ENCODE measurements at regions not wholly inside any gene's neighbourhood (a gene's known extent, or its start where the extent isn't known, plus 50 kb on each side); places are given as distances from the start of the nearest gene placed in this dataset.

- H3K4me1 ChIP-seq = no peaks in the 10 kb centered on the region
- H3K27ac ChIP-seq = no peak overlapping the region
- no peak for DNase-seq
- TF ChIP-seq, protein P1, sequence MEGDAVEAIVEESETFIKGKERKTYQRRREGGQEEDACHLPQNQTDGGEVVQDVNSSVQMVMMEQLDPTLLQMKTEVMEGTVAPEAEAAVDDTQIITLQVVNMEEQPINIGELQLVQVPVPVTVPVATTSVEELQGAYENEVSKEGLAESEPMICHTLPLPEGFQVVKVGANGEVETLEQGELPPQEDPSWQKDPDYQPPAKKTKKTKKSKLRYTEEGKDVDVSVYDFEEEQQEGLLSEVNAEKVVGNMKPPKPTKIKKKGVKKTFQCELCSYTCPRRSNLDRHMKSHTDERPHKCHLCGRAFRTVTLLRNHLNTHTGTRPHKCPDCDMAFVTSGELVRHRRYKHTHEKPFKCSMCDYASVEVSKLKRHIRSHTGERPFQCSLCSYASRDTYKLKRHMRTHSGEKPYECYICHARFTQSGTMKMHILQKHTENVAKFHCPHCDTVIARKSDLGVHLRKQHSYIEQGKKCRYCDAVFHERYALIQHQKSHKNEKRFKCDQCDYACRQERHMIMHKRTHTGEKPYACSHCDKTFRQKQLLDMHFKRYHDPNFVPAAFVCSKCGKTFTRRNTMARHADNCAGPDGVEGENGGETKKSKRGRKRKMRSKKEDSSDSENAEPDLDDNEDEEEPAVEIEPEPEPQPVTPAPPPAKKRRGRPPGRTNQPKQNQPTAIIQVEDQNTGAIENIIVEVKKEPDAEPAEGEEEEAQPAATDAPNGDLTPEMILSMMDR (IDR thresholded peaks at IDR 0.05) = no peak
- no peaks in the 10 kb centered on the region for H3K9me3 ChIP-seq
- H3K27me3 ChIP-seq = peaks cover 0 to 36% (median 10%) of the 10 kb centered on the region in 7 donors
- no peak for ATAC-seq
- 73 to 82% methylated on average over 9 of the region's 9 CpGs for WGBS, 2 donors
- no peak overlapping the region for H3K4me3 ChIP-seq
- H3K36me3 ChIP-seq = no peaks in the 10 kb centered on the region
- intact Hi-C loops (cut with DNase I) = no loop called here
Measured at GRCh38 chr7:26584987-26585665, 279.3 kb downstream of the SKAP2 start.

GRCh38 chr7:26587536-26587935 lies 276.9 kb downstream of the SKAP2 start:
- no peak for DNase-seq
- ATAC-seq = no peak
- 72 to 76% methylated on average over 10 of the region's 10 CpGs for WGBS, 2 donors

GRCh38 chr7:26588511-26588910 lies 275.9 kb downstream of the SKAP2 start:
- 87 to 89% methylated on average over 1 of the region's 1 CpG for WGBS, 2 donors
- ATAC-seq (no peak), DNase-seq (no peak)
- TF ChIP-seq, protein P1 (IDR thresholded peaks at IDR 0.05) = no peak
- intact Hi-C loops (cut with DNase I) = no loop called here
- H3K4me1 ChIP-seq = peaks cover 0 to 4% (median 0%) of the 10 kb centered on the region in 9 donors
- no peak overlapping the region for H3K4me3 ChIP-seq
- H3K9me3 ChIP-seq = no peaks in the 10 kb centered on the region
- H3K27me3 ChIP-seq = peaks cover 0 to 26% (median 0%) of the 10 kb centered on the region in 7 donors
- no peaks in the 10 kb centered on the region for H3K36me3 ChIP-seq
- no peak overlapping the region for H3K27ac ChIP-seq

More at GRCh38 chr7:26587536-26587935, 276.9 kb downstream of the SKAP2 start:
- Histone ChIP-seq H3K27me3 (peaks cover 0 to 26% (median 3%) of the 10 kb centered on the region in 7 donors), H3K9me3 (no peaks in the 10 kb centered on the region), H3K4me3 (no peak overlapping the region), H3K4me1 (no peaks in the 10 kb centered on the region), H3K27ac (no peak overlapping the region), H3K36me3 (no peaks in the 10 kb centered on the region)
- intact Hi-C loops (cut with DNase I) = no loop called here
- TF ChIP-seq, protein P1 (IDR thresholded peaks at IDR 0.05) = no peak

DNA sequence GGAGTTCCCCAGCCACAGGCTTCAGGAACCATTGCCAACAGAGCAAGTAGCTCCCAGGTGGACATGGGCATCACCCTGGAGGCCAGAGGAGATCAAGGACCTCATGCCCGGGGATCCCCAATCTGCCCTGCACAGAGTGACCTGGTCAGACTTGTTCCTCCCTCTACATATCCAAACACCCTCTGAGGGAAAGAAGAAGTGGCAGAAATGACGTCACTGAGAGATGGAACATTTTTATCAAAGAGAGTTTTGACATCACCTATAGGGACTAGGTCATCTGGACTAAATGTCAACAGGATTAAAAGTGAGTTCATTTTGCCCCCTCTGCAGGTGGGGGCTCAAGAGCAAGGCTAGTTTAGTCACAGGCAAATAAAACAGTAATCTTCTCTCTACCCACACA lies 273.7 kb downstream of the SKAP2 start:
- Histone ChIP-seq H3K4me3 (no peak overlapping the region), H3K27ac (no peak overlapping the region), H3K4me1 (peaks cover 0 to 9% (median 0%) of the 10 kb centered on the region in 9 donors), H3K9me3 (no peaks in the 10 kb centered on the region), H3K36me3 (no peaks in the 10 kb centered on the region), H3K27me3 (peaks cover 0 to 38% (median 5%) of the 10 kb centered on the region in 7 donors)
- ATAC-seq = no peak
- DNase-seq = no peak
- TF ChIP-seq, protein P1 (IDR thresholded peaks at IDR 0.05) = no peak
- intact Hi-C loops (cut with DNase I) = no loop called here
- 81% methylated on average over 2 of the region's 2 CpGs for WGBS, 2 donors

All from heart right ventricle (tissue), 16 donors.